ENCODE measurements at regions not wholly inside any gene's neighbourhood (a gene's known extent, or its start where the extent isn't known, plus 50 kb on each side); places are given as distances from the start of the nearest gene placed in this dataset.

GRCh38 chr2:121140734-121141133 is 144.3 kb downstream of the TFCP2L1 start:
- no peaks in the 10 kb centered on the region for H3K36me3 ChIP-seq (ENCODE audit: control insufficient read depth, insufficient read depth, low read length)
- no peak overlapping the region for H3K27ac ChIP-seq (ENCODE audit: low read depth, low read length, severe bottlenecking)
- WGBS, 2 experiments (ENCODE audit: insufficient coverage in 2 of 2): 100% methylated on average over 2 of the region's 3 CpGs
- H3K4me1 ChIP-seq (ENCODE audit: control insufficient read depth, insufficient read depth, low read length, poor library complexity, severe bottlenecking): no peaks in the 10 kb centered on the region
- H3K4me3 ChIP-seq (ENCODE audit: extremely low read depth, insufficient read depth, low read length, poor library complexity, severe bottlenecking): no peak overlapping the region
- H3K9me3 ChIP-seq (ENCODE audit: control insufficient read depth, low read length): peaks cover 7% of the 10 kb centered on the region

DNA sequence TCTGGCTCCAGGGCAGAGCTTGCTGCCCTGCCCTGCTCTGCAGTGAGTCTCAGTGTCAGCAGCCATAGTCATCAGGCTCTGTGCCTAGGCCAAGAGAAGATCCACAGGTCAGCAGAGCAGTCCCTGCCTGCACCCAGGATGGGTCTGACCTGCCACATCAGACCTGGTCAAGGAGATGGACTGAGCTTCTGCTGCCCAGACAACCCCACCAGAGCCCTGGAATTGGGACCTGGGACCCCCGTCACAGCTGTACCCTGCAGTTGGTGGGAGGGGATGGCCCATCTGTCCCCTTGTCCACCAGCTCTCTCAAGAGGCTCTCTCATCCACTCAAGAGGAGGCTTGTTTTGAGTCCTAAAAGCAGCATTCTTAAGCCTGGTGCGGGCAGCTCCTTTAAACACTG is 142.6 kb downstream of the TFCP2L1 start:
- H3K4me1 ChIP-seq (ENCODE audit: control insufficient read depth, insufficient read depth, low read length, poor library complexity, severe bottlenecking): no peaks in the 10 kb centered on the region
- H3K9me3 ChIP-seq (ENCODE audit: control insufficient read depth, low read length): peaks cover 7% of the 10 kb centered on the region
- WGBS, 2 experiments (ENCODE audit: insufficient coverage in 2 of 2): 93 to 100% methylated on average over 1 to 2 of the region's 2 CpGs
- H3K4me3 ChIP-seq (ENCODE audit: extremely low read depth, insufficient read depth, low read length, poor library complexity, severe bottlenecking): no peak overlapping the region
- H3K27ac ChIP-seq (ENCODE audit: low read depth, low read length, severe bottlenecking): no peak overlapping the region
- no peaks in the 10 kb centered on the region for H3K36me3 ChIP-seq (ENCODE audit: control insufficient read depth, insufficient read depth, low read length)

DNA sequence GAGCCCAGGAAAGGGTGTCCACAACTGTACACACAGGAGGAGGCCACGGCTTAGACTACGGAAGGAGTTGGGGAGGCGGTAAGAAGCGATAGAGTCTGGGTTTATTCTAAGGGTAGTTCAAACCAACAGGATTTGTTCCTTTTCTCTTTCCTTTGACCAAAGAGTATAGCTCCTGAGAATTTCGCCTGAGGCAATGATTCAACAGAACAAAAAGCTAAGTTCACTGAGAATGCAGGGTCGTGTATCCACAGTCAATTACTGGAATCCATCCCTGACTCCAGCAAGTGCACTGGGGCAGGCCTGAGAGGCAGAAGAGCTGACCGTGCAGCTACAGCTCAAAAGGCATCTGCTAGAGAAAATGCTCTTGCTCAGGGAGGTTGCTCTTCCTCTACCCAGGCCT is 140.9 kb downstream of the TFCP2L1 start:
- Histone ChIP-seq H3K9me3 (ENCODE audit: control insufficient read depth, low read length) (peaks cover 7% of the 10 kb centered on the region), H3K27ac (ENCODE audit: low read depth, low read length, severe bottlenecking) (no peak overlapping the region), H3K36me3 (ENCODE audit: control insufficient read depth, insufficient read depth, low read length) (no peaks in the 10 kb centered on the region), H3K4me1 (ENCODE audit: control insufficient read depth, insufficient read depth, low read length, poor library complexity, severe bottlenecking) (no peaks in the 10 kb centered on the region), H3K4me3 (ENCODE audit: extremely low read depth, insufficient read depth, low read length, poor library complexity, severe bottlenecking) (no peak overlapping the region)
- WGBS, 2 experiments (ENCODE audit: insufficient coverage in 2 of 2): 86 to 87% methylated on average over 7 of the region's 7 CpGs

DNA sequence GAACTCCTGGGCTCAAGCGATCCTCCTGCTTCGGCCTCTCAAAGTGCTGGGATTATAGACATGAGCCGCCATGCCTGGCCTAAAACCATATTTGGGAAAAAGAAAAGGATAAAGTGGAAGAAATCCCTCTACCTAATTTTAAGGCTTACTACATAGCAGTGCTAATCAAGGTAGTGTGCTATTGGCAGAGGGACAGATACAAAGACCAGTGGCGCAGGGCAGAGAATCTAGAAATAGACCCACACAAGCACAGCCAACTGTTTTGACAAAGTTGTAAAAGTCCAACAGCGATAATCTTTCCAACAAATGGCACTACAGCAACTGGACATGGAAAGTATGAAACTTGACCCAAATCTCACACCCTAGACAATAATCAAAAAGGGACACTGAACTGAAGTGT is 138.4 kb downstream of the TFCP2L1 start:
- Histone ChIP-seq H3K27ac (ENCODE audit: low read depth, low read length, severe bottlenecking) (no peak overlapping the region), H3K4me1 (ENCODE audit: control insufficient read depth, insufficient read depth, low read length, poor library complexity, severe bottlenecking) (no peaks in the 10 kb centered on the region), H3K4me3 (ENCODE audit: extremely low read depth, insufficient read depth, low read length, poor library complexity, severe bottlenecking) (no peak overlapping the region), H3K9me3 (ENCODE audit: control insufficient read depth, low read length) (no peaks in the 10 kb centered on the region), H3K36me3 (ENCODE audit: control insufficient read depth, insufficient read depth, low read length) (no peaks in the 10 kb centered on the region)
- 100% methylated on average over 1 to 3 of the region's 5 CpGs for WGBS, 2 experiments (ENCODE audit: insufficient coverage in 2 of 2)

DNA sequence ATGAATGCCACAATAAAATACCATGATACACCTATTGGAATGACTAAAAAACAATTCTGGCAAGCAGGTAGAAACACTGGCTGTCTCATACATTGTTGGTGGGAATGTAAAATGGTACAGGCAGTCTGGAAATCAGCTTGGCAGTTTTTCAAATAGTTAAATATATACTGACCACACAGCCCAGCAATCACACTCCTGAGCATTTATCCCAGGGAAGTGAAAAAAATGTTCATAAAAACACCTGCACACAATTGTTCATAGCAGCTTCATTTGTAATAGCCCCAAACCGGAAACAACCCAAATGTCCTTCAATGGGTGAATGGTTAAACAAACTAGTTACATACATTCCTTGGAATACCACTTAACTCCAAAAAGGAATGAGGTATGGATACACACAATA is 137.2 kb downstream of the TFCP2L1 start:
- Histone ChIP-seq H3K4me1 (ENCODE audit: control insufficient read depth, insufficient read depth, low read length, poor library complexity, severe bottlenecking) (no peaks in the 10 kb centered on the region), H3K27ac (ENCODE audit: low read depth, low read length, severe bottlenecking) (no peak overlapping the region), H3K4me3 (ENCODE audit: extremely low read depth, insufficient read depth, low read length, poor library complexity, severe bottlenecking) (no peak overlapping the region), H3K36me3 (ENCODE audit: control insufficient read depth, insufficient read depth, low read length) (no peaks in the 10 kb centered on the region), H3K9me3 (ENCODE audit: control insufficient read depth, low read length) (no peaks in the 10 kb centered on the region)
- WGBS, 2 experiments (ENCODE audit: insufficient coverage in 2 of 2): no CpG with 5 or more reads among the region's 1 CpG

DNA sequence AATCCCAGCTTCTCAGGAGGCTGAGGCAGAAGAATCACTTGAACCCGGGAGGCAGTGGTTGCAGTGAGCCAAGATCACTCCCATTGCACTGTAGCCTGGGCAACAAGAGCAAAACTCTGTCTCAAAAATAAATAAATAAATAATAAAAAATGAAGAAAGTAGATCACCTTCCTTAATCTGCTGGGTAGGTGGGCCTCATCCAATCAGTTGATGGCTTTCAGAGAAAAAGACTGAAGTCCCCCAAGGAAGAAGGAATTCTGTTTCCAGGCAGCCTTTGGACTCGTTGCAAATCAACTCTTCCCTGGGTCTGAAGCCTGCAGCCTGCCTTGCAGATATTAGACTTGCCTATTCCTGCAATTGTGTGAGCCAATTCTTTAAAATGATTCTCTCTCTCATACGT is 136.5 kb downstream of the TFCP2L1 start:
- Histone ChIP-seq H3K27ac (ENCODE audit: low read depth, low read length, severe bottlenecking) (no peak overlapping the region), H3K9me3 (ENCODE audit: control insufficient read depth, low read length) (no peaks in the 10 kb centered on the region), H3K36me3 (ENCODE audit: control insufficient read depth, insufficient read depth, low read length) (no peaks in the 10 kb centered on the region), H3K4me3 (ENCODE audit: extremely low read depth, insufficient read depth, low read length, poor library complexity, severe bottlenecking) (no peak overlapping the region), H3K4me1 (ENCODE audit: control insufficient read depth, insufficient read depth, low read length, poor library complexity, severe bottlenecking) (no peaks in the 10 kb centered on the region)
- 73 to 79% methylated on average over 2 of the region's 3 CpGs for WGBS, 2 experiments (ENCODE audit: insufficient coverage in 2 of 2)

GRCh38 chr2:121149384-121149783 is 135.6 kb downstream of the TFCP2L1 start:
- H3K4me3 ChIP-seq (ENCODE audit: extremely low read depth, insufficient read depth, low read length, poor library complexity, severe bottlenecking): no peak overlapping the region
- no peaks in the 10 kb centered on the region for H3K36me3 ChIP-seq (ENCODE audit: control insufficient read depth, insufficient read depth, low read length)
- no peaks in the 10 kb centered on the region for H3K4me1 ChIP-seq (ENCODE audit: control insufficient read depth, insufficient read depth, low read length, poor library complexity, severe bottlenecking)
- H3K27ac ChIP-seq (ENCODE audit: low read depth, low read length, severe bottlenecking): no peak overlapping the region
- WGBS, 2 experiments (ENCODE audit: insufficient coverage in 2 of 2): 40 to 90% methylated on average over 1 to 3 of the region's 4 CpGs
- H3K9me3 ChIP-seq (ENCODE audit: control insufficient read depth, low read length): no peaks in the 10 kb centered on the region

DNA sequence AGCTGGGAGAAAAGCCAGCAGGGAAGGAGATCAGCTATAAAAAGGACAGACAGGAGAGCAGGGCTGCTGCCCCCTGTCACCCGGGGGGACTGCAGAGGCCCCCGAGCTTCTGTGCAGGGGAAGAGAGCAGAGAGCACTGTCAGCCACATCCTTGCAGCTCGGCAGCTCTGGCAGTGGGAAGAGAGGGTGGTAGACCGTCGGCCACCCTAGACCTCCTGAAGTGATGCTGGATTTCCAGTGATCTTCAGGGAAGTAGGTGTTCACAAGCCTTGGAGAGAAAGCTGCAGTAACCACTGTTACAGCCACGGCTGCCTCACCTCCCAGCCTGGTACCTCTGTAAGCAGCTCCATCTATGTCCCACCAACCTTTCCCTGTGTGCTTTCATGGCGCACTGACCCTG is 134.9 kb downstream of the TFCP2L1 start:
- no peak overlapping the region for H3K4me3 ChIP-seq (ENCODE audit: extremely low read depth, insufficient read depth, low read length, poor library complexity, severe bottlenecking)
- no peak overlapping the region for H3K27ac ChIP-seq (ENCODE audit: low read depth, low read length, severe bottlenecking)
- H3K9me3 ChIP-seq (ENCODE audit: control insufficient read depth, low read length): no peaks in the 10 kb centered on the region
- WGBS, 2 experiments (ENCODE audit: insufficient coverage in 2 of 2): 75 to 85% methylated on average over 6 to 7 of the region's 7 CpGs
- no peaks in the 10 kb centered on the region for H3K36me3 ChIP-seq (ENCODE audit: control insufficient read depth, insufficient read depth, low read length)
- no peaks in the 10 kb centered on the region for H3K4me1 ChIP-seq (ENCODE audit: control insufficient read depth, insufficient read depth, low read length, poor library complexity, severe bottlenecking)

DNA sequence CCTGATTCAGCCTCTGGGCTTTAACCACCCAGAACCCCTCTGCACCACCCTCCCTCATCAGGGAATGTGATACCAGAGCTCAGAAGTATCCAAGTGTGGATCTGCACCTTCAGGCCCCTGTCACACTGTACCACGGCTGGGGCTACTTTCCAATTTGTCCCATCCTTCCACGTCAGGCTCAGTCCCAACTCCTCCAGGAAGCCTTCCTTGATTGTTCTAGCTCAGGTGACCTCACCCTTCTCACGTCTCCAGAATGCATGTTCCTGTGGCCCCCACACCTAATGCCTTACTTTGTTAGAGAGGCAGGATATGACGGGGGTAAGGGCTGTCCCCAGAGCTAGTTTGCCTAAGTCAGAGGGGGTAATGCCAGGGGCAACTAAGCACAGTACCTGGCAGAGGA is 134.3 kb downstream of the TFCP2L1 start:
- H3K4me1 ChIP-seq (ENCODE audit: control insufficient read depth, insufficient read depth, low read length, poor library complexity, severe bottlenecking): no peaks in the 10 kb centered on the region
- H3K27ac ChIP-seq (ENCODE audit: low read depth, low read length, severe bottlenecking): no peak overlapping the region
- H3K9me3 ChIP-seq (ENCODE audit: control insufficient read depth, low read length): no peaks in the 10 kb centered on the region
- H3K4me3 ChIP-seq (ENCODE audit: extremely low read depth, insufficient read depth, low read length, poor library complexity, severe bottlenecking): no peak overlapping the region
- H3K36me3 ChIP-seq (ENCODE audit: control insufficient read depth, insufficient read depth, low read length): no peaks in the 10 kb centered on the region
- WGBS, 2 experiments (ENCODE audit: insufficient coverage in 2 of 2): 91 to 100% methylated on average over 2 of the region's 4 CpGs

DNA sequence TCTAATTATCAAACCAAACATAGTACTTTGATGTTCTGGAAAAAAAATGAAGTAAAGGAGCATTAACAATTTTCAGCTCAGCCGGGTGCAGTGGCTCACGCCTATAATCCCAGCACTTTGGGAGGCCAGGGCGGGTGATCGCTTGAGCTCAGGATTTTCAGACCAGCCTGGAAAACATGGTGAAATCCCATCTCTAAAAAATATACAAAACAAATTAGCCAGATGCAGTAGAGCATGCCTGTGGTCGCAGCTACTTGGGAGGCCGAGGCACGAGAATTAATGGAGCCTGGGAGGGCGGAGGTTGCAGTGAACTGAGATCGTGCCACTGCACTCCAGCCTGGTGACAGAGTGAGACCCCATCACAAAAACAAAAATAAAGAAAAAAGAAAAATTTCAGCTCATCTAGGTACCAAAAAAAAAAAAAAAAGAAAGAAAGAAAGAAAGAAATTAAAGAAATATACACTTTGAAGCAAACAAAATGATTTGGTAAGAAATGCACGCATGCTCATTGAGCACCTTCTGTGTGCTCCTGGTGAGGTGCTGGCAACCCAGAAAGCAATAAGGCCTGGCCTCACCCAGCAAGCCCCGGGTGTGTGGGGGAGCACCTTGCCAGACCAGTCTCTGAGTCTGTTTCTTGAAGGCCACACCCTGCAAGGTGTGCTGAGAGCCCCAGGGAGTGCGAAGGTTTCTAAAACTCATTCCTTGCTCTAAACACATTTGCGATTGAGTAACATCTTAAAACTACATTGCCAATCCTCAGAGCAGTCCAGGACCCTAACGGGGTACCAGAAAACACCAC is 133.5 kb downstream of the TFCP2L1 start:
- 91 to 95% methylated on average over 11 to 12 of the region's 14 CpGs for WGBS, 2 experiments (ENCODE audit: insufficient coverage in 2 of 2)
- no peak overlapping the region for H3K27ac ChIP-seq (ENCODE audit: low read depth, low read length, severe bottlenecking)
- no peaks in the 10 kb centered on the region for H3K4me1 ChIP-seq (ENCODE audit: control insufficient read depth, insufficient read depth, low read length, poor library complexity, severe bottlenecking)
- H3K9me3 ChIP-seq (ENCODE audit: control insufficient read depth, low read length): peaks cover 1% of the 10 kb centered on the region
- H3K4me3 ChIP-seq (ENCODE audit: extremely low read depth, insufficient read depth, low read length, poor library complexity, severe bottlenecking): no peak overlapping the region
- no peaks in the 10 kb centered on the region for H3K36me3 ChIP-seq (ENCODE audit: control insufficient read depth, insufficient read depth, low read length)

GRCh38 chr2:121152861-121153260 is 132.1 kb downstream of the TFCP2L1 start:
- peaks cover 12% of the 10 kb centered on the region for H3K9me3 ChIP-seq (ENCODE audit: control insufficient read depth, low read length)
- H3K27ac ChIP-seq (ENCODE audit: low read depth, low read length, severe bottlenecking): no peak overlapping the region
- no peak overlapping the region for H3K4me3 ChIP-seq (ENCODE audit: extremely low read depth, insufficient read depth, low read length, poor library complexity, severe bottlenecking)
- H3K36me3 ChIP-seq (ENCODE audit: control insufficient read depth, insufficient read depth, low read length): no peaks in the 10 kb centered on the region
- H3K4me1 ChIP-seq (ENCODE audit: control insufficient read depth, insufficient read depth, low read length, poor library complexity, severe bottlenecking): no peaks in the 10 kb centered on the region
- WGBS, 2 experiments (ENCODE audit: insufficient coverage in 2 of 2): 86 to 88% methylated on average over 3 to 7 of the region's 7 CpGs
